GM23338 (cell line): ENCODE measurements at regions not wholly inside any gene's neighbourhood (a gene's known extent, or its start where the extent isn't known, plus 50 kb on each side); places are given as distances from the start of the nearest gene placed in this dataset.

Experiments
- ATAC-seq: fragments of 200-7000 bp; cut with Tn5 transposase; 3 replicates; pipeline ENCODE4 v1.9.1; 2020
- DNase-seq: peaks from one replicate; pipeline ENCODE4 v3.0.0-alpha.2; 2015; ENCODE audit warnings: low spot score
- H2AFZ ChIP-seq: fragments of 200-600 bp; sonication (generic); 2 replicates; pipeline ENCODE4 v1.8.0; 2016; ENCODE audit warnings: antibody characterized with exemption, mild to moderate bottlenecking, moderate library complexity
- H3F3A ChIP-seq: fragments of 200-600 bp; sonication (generic); replicated peaks from 2 replicates; pipeline ENCODE4 v1.8.0; 2017; ENCODE audit warnings: antibody characterized with exemption, mixed run types, low read depth
- H3K27ac ChIP-seq: fragments of 200-600 bp; sonication (generic); 2 replicates; pipeline ENCODE4 v1.6.1; 2016; ENCODE audit warnings: low read depth
- H3K27me3 ChIP-seq: fragments of 200-600 bp; sonication (generic); 2 replicates; pipeline ENCODE4 v1.8.0; 2016; ENCODE audit warnings: mild to moderate bottlenecking, mixed run types, moderate library complexity; ENCODE audit not compliant: insufficient read depth
- H3K36me3 ChIP-seq: fragments of 200-600 bp; sonication (generic); 2 replicates; pipeline ENCODE4 v1.8.0; 2016; ENCODE audit warnings: mild to moderate bottlenecking; ENCODE audit not compliant: insufficient read depth
- H3K4me1 ChIP-seq: fragments of 200-600 bp; sonication (generic); 2 replicates; pipeline ENCODE4 v1.8.0; 2016; ENCODE audit warnings: mild to moderate bottlenecking, moderate library complexity; ENCODE audit not compliant: insufficient read depth
- H3K4me2 ChIP-seq: fragments of 200-600 bp; sonication (generic); 2 replicates; pipeline ENCODE4 v1.7.1; 2017; ENCODE audit warnings: mixed run types
- H3K4me3 ChIP-seq: fragments of 200-600 bp; sonication (generic); 2 replicates; pipeline ENCODE4 v1.6.1; 2016; ENCODE audit warnings: mixed run types
- H3K79me2 ChIP-seq: fragments of 200-600 bp; sonication (generic); replicated peaks from 2 replicates; pipeline ENCODE4 v1.8.0; 2017; ENCODE audit warnings: mild to moderate bottlenecking; ENCODE audit not compliant: insufficient read depth
- H3K9me2 ChIP-seq: fragments of 200-600 bp; sonication (generic); 2 replicates; pipeline ENCODE4 v1.8.0; 2017; ENCODE audit not compliant: insufficient read depth
- H4K20me1 ChIP-seq: fragments of 200-600 bp; sonication (generic); replicated peaks from 2 replicates; pipeline ENCODE4 v1.8.0; 2017; ENCODE audit warnings: mild to moderate bottlenecking; ENCODE audit not compliant: insufficient read depth
- H3K27ac Mint-ChIP-seq: 2 replicates; pipeline ENCODE4 v1.8.0; 2020; ENCODE audit warnings: inconsistent platforms, mild to moderate bottlenecking, moderate library complexity, mixed read lengths
- H3K27me3 Mint-ChIP-seq: 3 replicates; pipeline ENCODE4 v1.8.0; 2022; ENCODE audit warnings: low read depth, mild to moderate bottlenecking, moderate library complexity, mixed read lengths, inconsistent platforms; ENCODE audit not compliant: insufficient read depth, poor library complexity
- H3K36me3 Mint-ChIP-seq: 3 replicates; pipeline ENCODE4 v1.8.0; 2021; ENCODE audit warnings: low read depth, mild to moderate bottlenecking, inconsistent platforms, moderate library complexity, mixed read lengths
- H3K4me1 Mint-ChIP-seq: 3 replicates; pipeline ENCODE4 v1.8.0; 2020; ENCODE audit warnings: mild to moderate bottlenecking, inconsistent platforms, mixed read lengths
- H3K4me3 Mint-ChIP-seq: 3 replicates; pipeline ENCODE4 v1.8.0; 2021; ENCODE audit warnings: moderate library complexity, mild to moderate bottlenecking, inconsistent platforms, mixed read lengths
- H3K9me3 Mint-ChIP-seq: 3 replicates; pipeline ENCODE4 v1.8.0; 2020; ENCODE audit warnings: moderate library complexity, mild to moderate bottlenecking, inconsistent platforms, mixed read lengths
- CREB1 ChIP-seq: fragments of 250-450 bp; sonication (Bioruptor Pico); IDR thresholded peaks from 2 replicates; pipeline ENCODE4 v1.5.0; 2020; ENCODE audit warnings: low read depth, mild to moderate bottlenecking, moderate library complexity
- CTCF ChIP-seq, 2 experiments: fragments of 200-600 bp in 1 of 2; sonication (generic) in 1 of 2; conservative IDR thresholded peaks; 2 replicates each; pipeline versions ENCODE4 v1.5.1 to v1.6.1; 2016 to 2017; ENCODE audit warnings: antibody characterized with exemption in 2 of 2, low read depth in 2 of 2, mild to moderate bottlenecking in 2 of 2, moderate library complexity in 1 of 2
- ETS1 ChIP-seq: IDR thresholded peaks from 2 replicates; pipeline ENCODE4 v1.6.1; 2016; ENCODE audit warnings: antibody characterized with exemption
- EZH2 ChIP-seq: fragments of 200-600 bp; sonication (generic); IDR thresholded peaks from one replicate; pipeline ENCODE4 v1.8.0; 2017; ENCODE audit warnings: antibody characterized with exemption, mild to moderate bottlenecking, low read depth; ENCODE audit not compliant: unreplicated experiment
- EZH2phosphoT487 ChIP-seq: fragments of 200-600 bp; sonication (generic); IDR thresholded peaks from one replicate; pipeline ENCODE4 v1.8.1; 2018; ENCODE audit warnings: antibody characterized with exemption; ENCODE audit not compliant: unreplicated experiment
- JUNB ChIP-seq: IDR thresholded peaks from one replicate; pipeline ENCODE4 v1.6.1; 2016; ENCODE audit warnings: antibody characterized with exemption; ENCODE audit not compliant: unreplicated experiment
- NANOG ChIP-seq: IDR thresholded peaks from 2 replicates; pipeline ENCODE4 v1.6.1; 2016; ENCODE audit warnings: antibody characterized with exemption, borderline replicate concordance
- POLR2AphosphoS5 ChIP-seq: IDR thresholded peaks from 2 replicates; pipeline ENCODE4 v1.6.1; 2016; ENCODE audit warnings: antibody characterized with exemption, low read depth
- REST ChIP-seq: IDR thresholded peaks from one replicate; pipeline ENCODE4 v1.6.1; 2018; ENCODE audit warnings: antibody characterized with exemption; ENCODE audit not compliant: unreplicated experiment
- STAT1 ChIP-seq: IDR thresholded peaks from one replicate; pipeline ENCODE4 v1.6.1; 2016; ENCODE audit warnings: antibody characterized with exemption; ENCODE audit not compliant: unreplicated experiment
- ZNF114 ChIP-seq: fragments of 250-450 bp; sonication (Bioruptor Pico); IDR thresholded peaks from 2 replicates; pipeline ENCODE4 v1.5.0; 2020; ENCODE audit warnings: mild to moderate bottlenecking, moderate library complexity
- ZNF331 ChIP-seq: fragments of 250-450 bp; sonication (Bioruptor Pico); IDR thresholded peaks from 2 replicates; pipeline ENCODE4 v1.5.0; 2020; ENCODE audit warnings: low read depth, mild to moderate bottlenecking, moderate library complexity
- ZNF462 ChIP-seq: fragments of 250-450 bp; sonication (Bioruptor Pico); IDR thresholded peaks from 2 replicates; pipeline ENCODE4 v1.5.0; 2020; ENCODE audit warnings: mild to moderate bottlenecking, moderate library complexity

- Mint-ChIP-seq H3K4me1 (no peaks in the 10 kb centered on the region; the same call in 2 of the 3 replicates), H3K4me3 (no peak overlapping the region), H3K27ac (no peak overlapping the region), H3K9me3 (no peaks in the 10 kb centered on the region), H3K27me3 (no peaks in the 10 kb centered on the region), H3K36me3 (no peaks in the 10 kb centered on the region)
- TF ChIP-seq POLR2AphosphoS5, result no peak
- TF ChIP-seq REST, result no peak
- no peak for TF ChIP-seq CTCF (conservative IDR thresholded peaks at IDR 0.05; ENCODE audit: low read depth in 2 of 2)
- no peak for TF ChIP-seq ETS1
- no peak for TF ChIP-seq EZH2phosphoT487
- TF ChIP-seq ZNF114 (CRISPR knock-in tag), result no peak
- TF ChIP-seq ZNF462 (CRISPR knock-in tag), result no peak
- TF ChIP-seq JUNB, result no peak
- TF ChIP-seq STAT1, result no peak
- TF ChIP-seq NANOG, result no peak
- no peak for TF ChIP-seq EZH2
- TF ChIP-seq CREB1 (CRISPR knock-in tag), result no peak
- TF ChIP-seq ZNF331, result no peak
- no peak overlapping the region for H3K4me3 ChIP-seq
- no peaks in the 10 kb centered on the region for H3K9me2 ChIP-seq
- DNase-seq (no peak), ATAC-seq (no peak)
- no peaks in the 10 kb centered on the region for H3K36me3 ChIP-seq
- no peaks in the 10 kb centered on the region for H3K79me2 ChIP-seq
- H3F3A ChIP-seq, result no peaks in the 10 kb centered on the region
- H3K4me1 ChIP-seq, result no peaks in the 10 kb centered on the region
- no peaks in the 10 kb centered on the region for H4K20me1 ChIP-seq
- no peak overlapping the region for H2AFZ ChIP-seq
- H3K27me3 ChIP-seq, result no peaks in the 10 kb centered on the region
- no peak overlapping the region for H3K27ac ChIP-seq
- H3K4me2 ChIP-seq, result no peak overlapping the region
Observed at GRCh38 chr18:30486856-30487255, 555.7 kb downstream of the DSC3 start.
